Body of pancreas (tissue), 4 donors: ENCODE measurements at regions not wholly inside any gene's neighbourhood (a gene's known extent, or its start where the extent isn't known, plus 50 kb on each side); places are given as distances from the start of the nearest gene placed in this dataset.

ENCODE experiments used
- ATAC-seq: fragments of 150-250 bp; one replicate; pipeline ENCODE4 v1.9.1; 2016
- DNase-seq, 4 donors: peaks; one replicate each; pipeline ENCODE4 v3.0.0-alpha.2; 2019
- H3K27ac ChIP-seq, 4 donors: fragments of 200-600 bp; sonication (generic); 1 replicate in 3 of 4; 2 replicates in 1 of 4; pipeline versions ENCODE4 v1.5.1 to v1.6.1; 2016 to 2019; ENCODE audit warnings: mild to moderate bottlenecking in 1 of 4, mixed read lengths in 1 of 4, moderate library complexity in 1 of 4
- H3K27me3 ChIP-seq, 2 donors: fragments of 200-600 bp; sonication (generic); one replicate each; pipeline ENCODE4 v1.6.0; 2016; ENCODE audit warnings: mild to moderate bottlenecking in 1 of 2
- H3K36me3 ChIP-seq, 2 donors: fragments of 200-600 bp; sonication (generic); replicated peaks in 1 of 2; 2 replicates each; pipeline ENCODE4 v1.5.1; 2016; ENCODE audit warnings: low read depth in 2 of 2; ENCODE audit not compliant: insufficient read depth in 1 of 2
- H3K4me1 ChIP-seq: fragments of 200-600 bp; sonication (generic); one replicate; pipeline ENCODE4 v1.6.0; 2016
- H3K4me3 ChIP-seq, 2 donors: fragments of 200-600 bp; sonication (generic); 1 replicate in 1 of 2; 2 replicates in 1 of 2; pipeline ENCODE4 v1.5.1; 2016 to 2019
- H3K9me3 ChIP-seq, 3 donors: fragments of 200-600 bp; sonication (generic); 1 replicate in 2 of 3; 2 replicates in 1 of 3; pipeline ENCODE4 v1.5.1; 2016
- CTCF ChIP-seq, 7 experiments: fragments of 450-650 bp in 4 of 7; fragments of 200-600 bp in 3 of 7; sonication (generic) in 3 of 7; IDR thresholded peaks; one replicate each; pipeline ENCODE4 v1.5.1; 2016 to 2019; ENCODE audit warnings: antibody characterized with exemption in 7 of 7
- POLR2A ChIP-seq, 3 donors: fragments of 450-650 bp; IDR thresholded peaks; one replicate each; pipeline ENCODE4 v1.6.1; 2016; ENCODE audit warnings: antibody characterized with exemption in 3 of 3, mild to moderate bottlenecking in 2 of 3
- WGBS, 2 donors: methylation state at CpG; one replicate each; pipeline ENCODE4 v1.1.5; 2017; 5-methylcytosine and 5-hydroxymethylcytosine counted together
- intact Hi-C: fragments of 100-400 bp; cut with DNase I; formaldehyde crosslinking; loops from one replicate; pipeline ENCODE4 v1.15.1; 2023

GRCh38 chr19:20325151-20325550 lies 158.1 kb downstream of the ZNF486 start:
- intact Hi-C loops = no loop called here
- Histone ChIP-seq H3K27me3 (no peaks in the 10 kb centered on the region), H3K27ac (no peak overlapping the region), H3K36me3 (no peaks in the 10 kb centered on the region), H3K4me1 (peaks cover 25% of the 10 kb centered on the region), H3K9me3 (no peaks in the 10 kb centered on the region), H3K4me3 (no peak overlapping the region)
- TF ChIP-seq CTCF (IDR thresholded peaks at IDR 0.05) = no peak
- TF ChIP-seq POLR2A (IDR thresholded peaks at IDR 0.05) = no peak
- DNase-seq (no peak), ATAC-seq (no peak)

- DNase-seq = peak; percentile 24 to 61 (median 32)
- no peak for TF ChIP-seq POLR2A (IDR thresholded peaks at IDR 0.05)
- TF ChIP-seq CTCF (IDR thresholded peaks at IDR 0.05) = no peak
- H3K36me3 ChIP-seq = no peaks in the 10 kb centered on the region
- intact Hi-C loops = no loop called here
- no peak overlapping the region for H3K4me3 ChIP-seq
- peaks cover 53% of the 10 kb centered on the region for H3K4me1 ChIP-seq
- 31 to 35% methylated on average over 3 of the region's 3 CpGs for WGBS, 2 donors
- H3K9me3 ChIP-seq = no peaks in the 10 kb centered on the region
- peak; percentile 84 for ATAC-seq
- H3K27ac ChIP-seq = peak overlapping the region in 3 of 4 donors; percentile 62 to 72 (median 66)
- H3K27me3 ChIP-seq = no peaks in the 10 kb centered on the region
Measured at GRCh38 chr19:20321139-20321763, 154.2 kb downstream of the ZNF486 start.

GRCh38 chr19:20320191-20320590 lies 153.2 kb downstream of the ZNF486 start:
- no peak for TF ChIP-seq POLR2A (IDR thresholded peaks at IDR 0.05)
- no peak for TF ChIP-seq CTCF (IDR thresholded peaks at IDR 0.05)
- H3K27me3 ChIP-seq = no peaks in the 10 kb centered on the region
- WGBS, 2 donors = 33 to 48% methylated on average over 1 of the region's 1 CpG
- peaks cover 61% of the 10 kb centered on the region for H3K4me1 ChIP-seq
- H3K4me3 ChIP-seq = no peak overlapping the region
- H3K36me3 ChIP-seq = no peaks in the 10 kb centered on the region
- H3K9me3 ChIP-seq = no peaks in the 10 kb centered on the region
- DNase-seq (no peak), ATAC-seq (no peak)
- intact Hi-C loops = no loop called here
- peak overlapping the region; percentile 25 to 72 (median 64) for H3K27ac ChIP-seq

GRCh38 chr19:20318616-20319015 lies 151.6 kb downstream of the ZNF486 start:
- H3K36me3 ChIP-seq = no peaks in the 10 kb centered on the region
- TF ChIP-seq CTCF (IDR thresholded peaks at IDR 0.05) = no peak
- no peak for TF ChIP-seq POLR2A (IDR thresholded peaks at IDR 0.05)
- no peak overlapping the region for H3K4me3 ChIP-seq
- 21 to 44% methylated on average over 3 of the region's 3 CpGs for WGBS, 2 donors
- peaks cover 63% of the 10 kb centered on the region for H3K4me1 ChIP-seq
- DNase-seq = no peak
- ATAC-seq = no peak
- intact Hi-C loops = no loop called here
- no peaks in the 10 kb centered on the region for H3K9me3 ChIP-seq
- no peaks in the 10 kb centered on the region for H3K27me3 ChIP-seq
- H3K27ac ChIP-seq = peak overlapping the region in 3 of 4 donors; percentile 55 to 72 (median 66)

GRCh38 chr19:20315543-20315942 lies 148.5 kb downstream of the ZNF486 start:
- Histone ChIP-seq H3K27ac (peak overlapping the region in 3 of 4 donors; percentile 8 to 12 (median 9)), H3K36me3 (no peaks in the 10 kb centered on the region), H3K27me3 (no peaks in the 10 kb centered on the region), H3K4me1 (peaks cover 42% of the 10 kb centered on the region), H3K4me3 (no peak overlapping the region), H3K9me3 (no peaks in the 10 kb centered on the region)
- no peak for DNase-seq
- intact Hi-C loops = no loop called here
- WGBS, 2 donors = 28 to 32% methylated on average over 6 of the region's 6 CpGs
- TF ChIP-seq CTCF (IDR thresholded peaks at IDR 0.05) (no peak), POLR2A (IDR thresholded peaks at IDR 0.05) (no peak)
- no peak for ATAC-seq
